GM21390 (cell line): ENCODE measurements at regions not wholly inside any gene's neighbourhood (a gene's known extent, or its start where the extent isn't known, plus 50 kb on each side); places are given as distances from the start of the nearest gene placed in this dataset.
"Not testable (repeated sequence)": the region's sequence is repeated elsewhere in the genome, so short reads cannot be mapped to it uniquely, and the experiment has no call there.

Experiments
- ATAC-seq: cut with Tn5 transposase; IDR thresholded peaks from one replicate; pipeline ENCODE4 v1.9.1; 2021; ENCODE audit not compliant: unreplicated experiment

- ATAC-seq, result no peak
Observed at GRCh38 chr1:98145655-98146054, 224.8 kb upstream of the DPYD start.

GRCh38 chr1:98143403-98143802 is 222.6 kb upstream of the DPYD start:
- no peak for ATAC-seq

GRCh38 chr1:98133131-98133530 is 212.3 kb upstream of the DPYD start:
- ATAC-seq, result no peak

- ATAC-seq, result no peak
Observed at GRCh38 chr1:98130408-98130807, 209.6 kb upstream of the DPYD start.

- no peak for ATAC-seq
Observed at GRCh38 chr1:98129491-98129890, 208.7 kb upstream of the DPYD start.

GRCh38 chr1:98126740-98127139 is 205.9 kb upstream of the DPYD start:
- no peak for ATAC-seq

- no peak for ATAC-seq
Observed at GRCh38 chr1:98121646-98122045, 200.8 kb upstream of the DPYD start.

- no peak for ATAC-seq
Observed at GRCh38 chr1:98119796-98120195, 199.0 kb upstream of the DPYD start.

- ATAC-seq, result no peak
Observed at GRCh38 chr1:98113811-98114210, 193.0 kb upstream of the DPYD start.

- no peak for ATAC-seq
Observed at GRCh38 chr1:98112626-98113025, 191.8 kb upstream of the DPYD start.

GRCh38 chr1:98110674-98111073 is 189.8 kb upstream of the DPYD start:
- no peak for ATAC-seq

GRCh38 chr1:98108378-98108777 is 187.5 kb upstream of the DPYD start:
- not testable (repeated sequence) for ATAC-seq

GRCh38 chr1:98107256-98107655 is 186.4 kb upstream of the DPYD start:
- no peak for ATAC-seq

- no peak for ATAC-seq
Observed at GRCh38 chr1:98104289-98104688, 183.5 kb upstream of the DPYD start.

GRCh38 chr1:98103617-98104285 is 182.9 kb upstream of the DPYD start:
- no peak for ATAC-seq

GRCh38 chr1:98102345-98103030 is 181.7 kb upstream of the DPYD start:
- ATAC-seq, result no peak

- ATAC-seq, result no peak
Observed at GRCh38 chr1:98101364-98101763, 180.5 kb upstream of the DPYD start.

- no peak for ATAC-seq
Observed at GRCh38 chr1:98099501-98099900, 178.7 kb upstream of the DPYD start.

GRCh38 chr1:98098473-98098872 is 177.6 kb upstream of the DPYD start:
- no peak for ATAC-seq

- ATAC-seq, result no peak
Observed at GRCh38 chr1:98090351-98090750, 169.5 kb upstream of the DPYD start.

GRCh38 chr1:98088381-98088780 is 167.5 kb upstream of the DPYD start:
- no peak for ATAC-seq

GRCh38 chr1:98086796-98087441 is 166.1 kb upstream of the DPYD start:
- ATAC-seq, result no peak
